Natural killer cell (primary cell): ENCODE measurements at regions not wholly inside any gene's neighbourhood (a gene's known extent, or its start where the extent isn't known, plus 50 kb on each side); places are given as distances from the start of the nearest gene placed in this dataset.

Source experiments
- ATAC-seq, 3 donors: fragments of 150-1000 bp in 2 of 3; fragments of 200-7000 bp in 1 of 3; cut with Tn5 transposase; 1 replicate in 1 of 3; 2 replicates in 2 of 3; pipeline ENCODE4 v1.10.0; 2021; ENCODE audit warnings: mild to moderate bottlenecking in 2 of 3, moderate library complexity in 2 of 3
- DNase-seq, 2 donors: peaks; one replicate each; pipeline versions ENCODE4 v3.0.0 to v3.0.0-alpha.2; 2013 to 2021; ENCODE audit warnings: mixed read lengths in 1 of 2
- H3K27ac ChIP-seq: one replicate; pipeline ENCODE4 v1.5.1; 2013; ENCODE audit warnings: mild to moderate bottlenecking, low read length
- H3K27me3 ChIP-seq: one replicate; pipeline ENCODE4 v1.6.1; 2013; ENCODE audit warnings: low read length; ENCODE audit not compliant: control insufficient read depth, insufficient read depth
- H3K36me3 ChIP-seq: one replicate; pipeline ENCODE4 v1.6.1; 2013; ENCODE audit warnings: low read length; ENCODE audit not compliant: control insufficient read depth, insufficient read depth
- H3K4me1 ChIP-seq: one replicate; pipeline ENCODE4 v1.6.1; 2013; ENCODE audit warnings: low read length; ENCODE audit not compliant: control insufficient read depth, insufficient read depth
- H3K4me3 ChIP-seq: one replicate; pipeline ENCODE4 v1.5.1; 2013; ENCODE audit warnings: low read length
- H3K9me3 ChIP-seq: one replicate; pipeline ENCODE4 v1.6.1; 2013; ENCODE audit warnings: low read length; ENCODE audit not compliant: control insufficient read depth, insufficient read depth
- H3K27ac Mint-ChIP-seq, 2 donors: one replicate each; pipeline ENCODE4 v1.8.0; 2022; ENCODE audit warnings: mild to moderate bottlenecking in 2 of 2, mixed read lengths in 2 of 2, moderate library complexity in 1 of 2
- H3K27me3 Mint-ChIP-seq, 2 donors: one replicate each; pipeline ENCODE4 v1.8.0; 2022; ENCODE audit warnings: low read depth in 2 of 2, mixed read lengths in 2 of 2
- H3K36me3 Mint-ChIP-seq: one replicate; pipeline ENCODE4 v1.8.0; 2022; ENCODE audit warnings: mixed read lengths
- H3K4me1 Mint-ChIP-seq, 2 donors: one replicate each; pipeline ENCODE4 v1.8.0; 2022; ENCODE audit warnings: mixed read lengths in 2 of 2
- H3K4me3 Mint-ChIP-seq: one replicate; pipeline ENCODE4 v1.8.0; 2022; ENCODE audit warnings: mild to moderate bottlenecking, moderate library complexity, mixed read lengths
- H3K9me3 Mint-ChIP-seq, 2 donors: one replicate each; pipeline ENCODE4 v1.8.0; 2022; ENCODE audit warnings: mixed read lengths in 2 of 2
- CTCF ChIP-seq: fragments of 200-600 bp; IDR thresholded peaks from one replicate; pipeline ENCODE4 v1.8.0; 2022; ENCODE audit warnings: antibody characterized with exemption
- WGBS: methylation state at CpG from one replicate; pipeline ENCODE4 v1.1.7; 2013; ENCODE audit warnings: missing lambda C conversion rate; ENCODE audit not compliant: insufficient coverage; 5-methylcytosine and 5-hydroxymethylcytosine counted together
- intact Hi-C: fragments of 100-400 bp; cut with micrococcal nuclease; formaldehyde crosslinking; loops from one replicate; pipeline ENCODE4 v1.14.2; 2022

- H3K27ac ChIP-seq, result no peak overlapping the region
- Mint-ChIP-seq H3K27ac (no peak overlapping the region), H3K9me3 (no peaks in the 10 kb centered on the region), H3K4me1 (no peaks in the 10 kb centered on the region), H3K27me3 (no peaks in the 10 kb centered on the region), H3K4me3 (no peak overlapping the region), H3K36me3 (no peaks in the 10 kb centered on the region)
- DNase-seq, result no peak
- no peaks in the 10 kb centered on the region for H3K27me3 ChIP-seq
- ATAC-seq, result no peak
- H3K4me3 ChIP-seq, result no peak overlapping the region
- no peak for TF ChIP-seq CTCF
- no peaks in the 10 kb centered on the region for H3K9me3 ChIP-seq
- no peaks in the 10 kb centered on the region for H3K36me3 ChIP-seq
- intact Hi-C loops, result no loop called here
- no peaks in the 10 kb centered on the region for H3K4me1 ChIP-seq
These were observed 143.3 kb upstream of the ST6GALNAC5 start for GRCh38 chr1:76723949-76724348.

- Mint-ChIP-seq H3K27me3 (no peaks in the 10 kb centered on the region), H3K9me3 (no peaks in the 10 kb centered on the region), H3K4me1 (no peaks in the 10 kb centered on the region), H3K36me3 (no peaks in the 10 kb centered on the region), H3K27ac (no peak overlapping the region), H3K4me3 (no peak overlapping the region)
- no peaks in the 10 kb centered on the region for H3K27me3 ChIP-seq
- TF ChIP-seq CTCF, result no peak
- no peaks in the 10 kb centered on the region for H3K36me3 ChIP-seq
- DNase-seq, result no peak
- no peaks in the 10 kb centered on the region for H3K9me3 ChIP-seq
- H3K4me3 ChIP-seq, result no peak overlapping the region
- 68% methylated on average over 2 of the region's 3 CpGs for WGBS
- intact Hi-C loops, result no loop called here
- no peaks in the 10 kb centered on the region for H3K4me1 ChIP-seq
- no peak overlapping the region for H3K27ac ChIP-seq
- no peak for ATAC-seq
These were observed 142.5 kb upstream of the ST6GALNAC5 start for GRCh38 chr1:76724816-76725215.

- Histone ChIP-seq H3K27me3 (no peaks in the 10 kb centered on the region), H3K36me3 (no peaks in the 10 kb centered on the region), H3K4me3 (no peak overlapping the region), H3K4me1 (no peaks in the 10 kb centered on the region), H3K27ac (no peak overlapping the region), H3K9me3 (no peaks in the 10 kb centered on the region)
- H3K36me3 Mint-ChIP-seq, result no peaks in the 10 kb centered on the region
- no peak for ATAC-seq
- WGBS, result 70% methylated on average over 4 of the region's 5 CpGs
- TF ChIP-seq CTCF, result no peak
- H3K27me3 Mint-ChIP-seq, result no peaks in the 10 kb centered on the region
- H3K9me3 Mint-ChIP-seq, result peaks cover 0 to 3% of the 10 kb centered on the region in 2 donors
- intact Hi-C loops, result no loop called here
- no peaks in the 10 kb centered on the region for H3K4me1 Mint-ChIP-seq
- H3K27ac Mint-ChIP-seq, result no peak overlapping the region
- DNase-seq, result no peak
- no peak overlapping the region for H3K4me3 Mint-ChIP-seq
These were observed 141.2 kb upstream of the ST6GALNAC5 start for GRCh38 chr1:76725864-76726619.

- Histone ChIP-seq H3K4me1 (no peaks in the 10 kb centered on the region), H3K4me3 (no peak overlapping the region), H3K9me3 (no peaks in the 10 kb centered on the region), H3K36me3 (no peaks in the 10 kb centered on the region), H3K27me3 (no peaks in the 10 kb centered on the region), H3K27ac (no peak overlapping the region)
- Mint-ChIP-seq H3K4me1 (no peaks in the 10 kb centered on the region), H3K4me3 (no peak overlapping the region), H3K27me3 (no peaks in the 10 kb centered on the region), H3K27ac (no peak overlapping the region), H3K36me3 (no peaks in the 10 kb centered on the region), H3K9me3 (peaks cover 0 to 3% of the 10 kb centered on the region in 2 donors)
- ATAC-seq, result no peak
- DNase-seq, result no peak
- intact Hi-C loops, result no loop called here
- no peak for TF ChIP-seq CTCF
These were observed 139.8 kb upstream of the ST6GALNAC5 start for GRCh38 chr1:76727520-76727919.
